Spleen (tissue), 11 donors: ENCODE measurements at regions not wholly inside any gene's neighbourhood (a gene's known extent, or its start where the extent isn't known, plus 50 kb on each side); places are given as distances from the start of the nearest gene placed in this dataset.

ENCODE experiments used
- DNase-seq: peaks from one replicate; pipeline ENCODE4 v3.0.0-alpha.2; 2020
- H3K27ac ChIP-seq, 8 donors: fragments of 200-600 bp; sonication (generic) in 7 of 8; 1 replicate in 4 of 8; 2 replicates in 4 of 8; pipeline versions ENCODE4 v1.5.0 to v1.8.0; 2016 to 2021; ENCODE audit warnings: inconsistent platforms in 4 of 8, mild to moderate bottlenecking in 4 of 8, moderate library complexity in 1 of 8
- H3K27me3 ChIP-seq, 7 donors: fragments of 200-600 bp; sonication (generic) in 6 of 7; replicated peaks in 1 of 7; 1 replicate in 4 of 7; 2 replicates in 3 of 7; pipeline versions ENCODE4 v1.5.0 to v1.8.0; 2016 to 2021; ENCODE audit warnings: inconsistent platforms in 3 of 7, mild to moderate bottlenecking in 1 of 7
- H3K36me3 ChIP-seq, 6 donors: fragments of 200-600 bp; sonication (generic) in 5 of 6; 1 replicate in 4 of 6; 2 replicates in 2 of 6; pipeline versions ENCODE4 v1.5.0 to v1.8.0; 2016 to 2021; ENCODE audit warnings: inconsistent platforms in 2 of 6
- H3K4me1 ChIP-seq, 6 donors: fragments of 200-600 bp; sonication (generic) in 5 of 6; 1 replicate in 3 of 6; 2 replicates in 3 of 6; pipeline versions ENCODE4 v1.5.0 to v1.8.0; 2016 to 2021; ENCODE audit warnings: inconsistent platforms in 3 of 6
- H3K4me3 ChIP-seq, 8 donors: fragments of 200-600 bp; sonication (generic) in 7 of 8; 1 replicate in 4 of 8; 2 replicates in 4 of 8; pipeline versions ENCODE4 v1.5.0 to v1.8.0; 2016 to 2021; ENCODE audit warnings: inconsistent platforms in 4 of 8, mild to moderate bottlenecking in 4 of 8, moderate library complexity in 2 of 8
- H3K9me3 ChIP-seq, 8 donors: fragments of 200-600 bp; sonication (generic) in 7 of 8; 1 replicate in 4 of 8; 2 replicates in 4 of 8; pipeline versions ENCODE4 v1.5.0 to v1.8.0; 2016 to 2021; ENCODE audit warnings: inconsistent platforms in 4 of 8
- POLR2A ChIP-seq, 3 donors: fragments of 450-650 bp; IDR thresholded peaks; one replicate each; pipeline ENCODE4 v1.5.1; 2017; ENCODE audit warnings: antibody characterized with exemption in 3 of 3, mild to moderate bottlenecking in 1 of 3
- POLR2AphosphoS5 ChIP-seq, 3 donors: sonication (generic); formaldehyde crosslinking; IDR thresholded peaks; one replicate each; pipeline ENCODE4 v1.5.1; 2017; ENCODE audit warnings: antibody characterized with exemption in 3 of 3
- WGBS, 5 donors: extraction: QIAGEN DNeasy Blood & Tissue Kit in 3 of 5; methylation state at CpG; one replicate each; pipeline versions ENCODE4 v1.1.5 to v1.1.7; 2013 to 2018; 5-methylcytosine and 5-hydroxymethylcytosine counted together
- intact Hi-C: fragments of 100-400 bp; cut with DNase I; formaldehyde crosslinking; loops from one replicate; pipeline ENCODE4 v1.15.0; 2023; ENCODE audit warnings: low total_unique reads
- TF ChIP-seq, protein P1 (sequence below), 11 experiments: fragments of 200-600 bp in 7 of 11; fragments of 450-650 bp in 4 of 11; sonication (generic) in 4 of 11; IDR thresholded peaks in 8 of 11; conservative IDR thresholded peaks in 3 of 11; 1 replicate in 7 of 11; 2 replicates in 4 of 11; pipeline versions ENCODE4 v1.4.0 to v1.8.0; 2016 to 2021; ENCODE audit warnings: antibody characterized with exemption in 11 of 11, inconsistent platforms in 4 of 11, mild to moderate bottlenecking in 1 of 11
- donor health status: healthy with polysubstance abuse.
- donor health status: DM: no; HTN: no; CAD: no; lungs with moderate emphysema.
- donor health status: DM: no; HTN: no; CAD: no.
- donor health status: Bipolar disorder and iron deficiency.
- donor health status: healthy.
- donor health status: DM: no; HTN: no; CAD: no.
- donor health status: DM: yes; HTN: yes; CAD: no.

DNA sequence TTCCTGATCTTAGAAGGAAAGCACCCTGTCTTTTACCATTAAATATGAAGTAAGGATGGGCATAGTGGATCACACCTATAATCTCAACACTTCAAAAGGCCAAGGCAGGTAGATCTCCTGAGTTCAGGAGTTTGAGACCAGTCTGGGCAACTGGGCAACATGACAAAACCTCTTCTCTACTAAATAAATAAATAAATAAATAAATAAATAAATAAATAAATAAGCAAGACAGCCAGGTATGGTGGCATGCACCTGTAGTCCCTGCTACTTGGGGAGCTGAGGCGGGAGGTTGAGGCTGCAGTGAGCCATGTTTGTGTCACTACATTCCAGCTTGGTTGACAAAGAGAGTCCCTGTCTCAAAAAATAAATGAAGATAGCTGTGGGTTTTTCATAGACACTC lies 313.1 kb downstream of the RPS24 start:
- no peak overlapping the region for H3K4me3 ChIP-seq
- peaks cover 0 to 13% (median 0%) of the 10 kb centered on the region in 7 donors for H3K27me3 ChIP-seq
- H3K27ac ChIP-seq, result no peak overlapping the region
- TF ChIP-seq POLR2A (IDR thresholded peaks at IDR 0.05) (no peak), POLR2AphosphoS5 (IDR thresholded peaks at IDR 0.05) (no peak)
- TF ChIP-seq, protein P1, sequence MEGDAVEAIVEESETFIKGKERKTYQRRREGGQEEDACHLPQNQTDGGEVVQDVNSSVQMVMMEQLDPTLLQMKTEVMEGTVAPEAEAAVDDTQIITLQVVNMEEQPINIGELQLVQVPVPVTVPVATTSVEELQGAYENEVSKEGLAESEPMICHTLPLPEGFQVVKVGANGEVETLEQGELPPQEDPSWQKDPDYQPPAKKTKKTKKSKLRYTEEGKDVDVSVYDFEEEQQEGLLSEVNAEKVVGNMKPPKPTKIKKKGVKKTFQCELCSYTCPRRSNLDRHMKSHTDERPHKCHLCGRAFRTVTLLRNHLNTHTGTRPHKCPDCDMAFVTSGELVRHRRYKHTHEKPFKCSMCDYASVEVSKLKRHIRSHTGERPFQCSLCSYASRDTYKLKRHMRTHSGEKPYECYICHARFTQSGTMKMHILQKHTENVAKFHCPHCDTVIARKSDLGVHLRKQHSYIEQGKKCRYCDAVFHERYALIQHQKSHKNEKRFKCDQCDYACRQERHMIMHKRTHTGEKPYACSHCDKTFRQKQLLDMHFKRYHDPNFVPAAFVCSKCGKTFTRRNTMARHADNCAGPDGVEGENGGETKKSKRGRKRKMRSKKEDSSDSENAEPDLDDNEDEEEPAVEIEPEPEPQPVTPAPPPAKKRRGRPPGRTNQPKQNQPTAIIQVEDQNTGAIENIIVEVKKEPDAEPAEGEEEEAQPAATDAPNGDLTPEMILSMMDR (IDR thresholded peaks at IDR 0.05 in 8 of 11, conservative IDR thresholded peaks at IDR 0.05 in 3 of 11), result no peak
- H3K36me3 ChIP-seq, result no peaks in the 10 kb centered on the region
- peak; percentile 8 for DNase-seq
- WGBS, 5 donors, result 89 to 97% (median 94%) methylated on average over 1 of the region's 1 CpG
- no peaks in the 10 kb centered on the region for H3K4me1 ChIP-seq
- H3K9me3 ChIP-seq, result no peaks in the 10 kb centered on the region
- intact Hi-C loops, result no loop called here

- intact Hi-C loops, result no loop called here
These were observed 314.9 kb downstream of the RPS24 start for GRCh38 chr10:78348411-78349164.

GRCh38 chr10:78349165-78349516 lies 315.5 kb downstream of the RPS24 start:
- Histone ChIP-seq H3K4me3 (no peak overlapping the region), H3K27me3 (peaks cover 0 to 13% (median 0%) of the 10 kb centered on the region in 7 donors), H3K4me1 (no peaks in the 10 kb centered on the region), H3K27ac (no peak overlapping the region), H3K9me3 (no peaks in the 10 kb centered on the region), H3K36me3 (no peaks in the 10 kb centered on the region)
- WGBS, 5 donors, result 84 to 100% (median 95%) methylated on average over 4 of the region's 4 CpGs
- peak; percentile 28 for DNase-seq
- TF ChIP-seq POLR2AphosphoS5 (IDR thresholded peaks at IDR 0.05) (no peak), POLR2A (IDR thresholded peaks at IDR 0.05) (no peak)
- TF ChIP-seq, protein P1 (IDR thresholded peaks at IDR 0.05 in 8 of 11, conservative IDR thresholded peaks at IDR 0.05 in 3 of 11), result no peak
- intact Hi-C loops, result no loop called here

More at GRCh38 chr10:78348411-78349164, 314.9 kb downstream of the RPS24 start:
- Histone ChIP-seq H3K36me3 (no peaks in the 10 kb centered on the region), H3K27ac (no peak overlapping the region), H3K4me3 (no peak overlapping the region), H3K4me1 (no peaks in the 10 kb centered on the region), H3K27me3 (peaks cover 0 to 13% (median 0%) of the 10 kb centered on the region in 7 donors), H3K9me3 (no peaks in the 10 kb centered on the region)
- WGBS, 5 donors, result 83 to 92% (median 91%) methylated on average over 6 of the region's 6 CpGs
- DNase-seq, result peak; percentile 18
- TF ChIP-seq POLR2A (IDR thresholded peaks at IDR 0.05), result no peak
- no peak for TF ChIP-seq POLR2AphosphoS5 (IDR thresholded peaks at IDR 0.05)
- TF ChIP-seq, protein P1 (IDR thresholded peaks at IDR 0.05 in 8 of 11, conservative IDR thresholded peaks at IDR 0.05 in 3 of 11), result no peak

GRCh38 chr10:78349911-78350663 lies 316.4 kb downstream of the RPS24 start:
- H3K27me3 ChIP-seq, result peaks cover 0 to 13% (median 0%) of the 10 kb centered on the region in 7 donors
- no peak overlapping the region for H3K4me3 ChIP-seq
- 92 to 99% (median 95%) methylated on average over 2 of the region's 2 CpGs for WGBS, 5 donors
- intact Hi-C loops, result no loop called here
- no peaks in the 10 kb centered on the region for H3K36me3 ChIP-seq
- no peaks in the 10 kb centered on the region for H3K9me3 ChIP-seq
- H3K27ac ChIP-seq, result no peak overlapping the region
- DNase-seq, result peak; percentile 44
- no peaks in the 10 kb centered on the region for H3K4me1 ChIP-seq
- TF ChIP-seq POLR2A (IDR thresholded peaks at IDR 0.05), result no peak
- no peak for TF ChIP-seq POLR2AphosphoS5 (IDR thresholded peaks at IDR 0.05)
- TF ChIP-seq, protein P1 (IDR thresholded peaks at IDR 0.05 in 8 of 11, conservative IDR thresholded peaks at IDR 0.05 in 3 of 11), result no peak
